22Rv1 (cell line): ENCODE measurements at regions not wholly inside any gene's neighbourhood (a gene's known extent, or its start where the extent isn't known, plus 50 kb on each side); places are given as distances from the start of the nearest gene placed in this dataset.

Experiments
- CTCF ChIP-seq: fragments of 450-650 bp; IDR thresholded peaks from 2 replicates; pipeline ENCODE4 v1.5.1; 2017; ENCODE audit warnings: mild to moderate bottlenecking
- ZFX ChIP-seq: fragments of 450-650 bp; IDR thresholded peaks from 2 replicates; pipeline ENCODE4 v1.6.1; 2017; ENCODE audit warnings: antibody characterized with exemption, borderline replicate concordance

- TF ChIP-seq CTCF (no peak), ZFX (no peak)
These were observed 542.4 kb upstream of the SOX9 start for GRCh38 chr17:71578446-71578845.
